Vagina (tissue), 2 donors: ENCODE measurements at regions not wholly inside any gene's neighbourhood (a gene's known extent, or its start where the extent isn't known, plus 50 kb on each side); places are given as distances from the start of the nearest gene placed in this dataset.

ENCODE experiments used
- CTCF ChIP-seq, 3 experiments: fragments of 450-650 bp in 2 of 3; fragments of 200-600 bp in 1 of 3; sonication (generic) in 1 of 3; IDR thresholded peaks; one replicate each; pipeline ENCODE4 v1.5.1; 2017 to 2019; ENCODE audit warnings: antibody characterized with exemption in 3 of 3, mild to moderate bottlenecking in 2 of 3, moderate library complexity in 2 of 3
- POLR2A ChIP-seq, 2 donors: fragments of 450-650 bp; IDR thresholded peaks; one replicate each; pipeline ENCODE4 v1.6.1; 2017; ENCODE audit warnings: antibody characterized with exemption in 2 of 2, mild to moderate bottlenecking in 2 of 2, moderate library complexity in 2 of 2
- POLR2AphosphoS5 ChIP-seq, 2 donors: sonication (generic); formaldehyde crosslinking; IDR thresholded peaks; one replicate each; pipeline ENCODE4 v1.9.0; 2017; ENCODE audit warnings: antibody characterized with exemption in 2 of 2, mild to moderate bottlenecking in 2 of 2, low read depth in 1 of 2; ENCODE audit not compliant: insufficient read depth in 1 of 2

DNA sequence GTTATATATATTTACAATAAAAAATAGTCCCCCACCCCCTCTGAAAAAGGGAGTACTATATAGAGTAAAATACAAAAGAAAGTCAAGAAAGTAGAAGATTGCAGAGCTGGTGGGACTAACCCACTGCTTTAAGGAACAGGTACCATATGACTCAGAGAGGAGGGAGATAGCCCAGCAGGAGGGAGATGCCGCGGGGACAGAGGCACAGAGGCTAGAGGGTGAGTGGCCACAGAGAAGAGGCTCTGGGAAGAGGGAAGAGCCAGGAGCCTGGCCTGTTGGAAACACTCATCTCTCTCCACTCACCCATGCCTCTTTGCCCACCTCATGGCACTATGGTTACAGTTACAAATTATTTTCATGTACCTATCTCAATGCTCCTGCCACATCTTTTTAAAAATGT lies 53.6 kb upstream of the LYVE1 start:
- TF ChIP-seq POLR2A (IDR thresholded peaks at IDR 0.05) (no peak), CTCF (IDR thresholded peaks at IDR 0.05) (no peak), POLR2AphosphoS5 (IDR thresholded peaks at IDR 0.05; ENCODE audit: insufficient read depth in 1 of 2, low read depth in 1 of 2) (no peak)
